IMR-90 (cell line): ENCODE measurements at regions not wholly inside any gene's neighbourhood (a gene's known extent, or its start where the extent isn't known, plus 50 kb on each side); places are given as distances from the start of the nearest gene placed in this dataset.

Experiments
- ATAC-seq: fragments of 200-7000 bp; cut with Tn5 transposase; 2 replicates; pipeline ENCODE4 v1.9.1; 2020; ENCODE audit warnings: low read depth, mild to moderate bottlenecking, moderate library complexity
- BruUV-seq: library from RNA; stranded (reverse); fragments of 400-500 nt; replicated peaks from 2 replicates; lab custom pipeline; 2021; lab: Mats Ljungman, UMichigan
- CTCF ChIA-PET: fragments of 300-600 bp; formaldehyde crosslinking; extraction: SDS; loops from one replicate; lab custom pipeline; 2021; ENCODE audit warnings: antibody characterized with exemption; lab: Yijun Ruan, JAX
- POLR2A ChIA-PET: fragments of 300-600 bp; sonication (Branson Sonifier 250); formaldehyde crosslinking; loops from one replicate; lab custom pipeline; 2022; ENCODE audit warnings: antibody characterized with exemption; ENCODE audit not compliant: unreplicated experiment; lab: Charles Lee
- DNase-seq: peaks from one replicate; pipeline ENCODE4 v3.0.0; 2013
- H2AFZ ChIP-seq: replicated peaks from 2 replicates; pipeline ENCODE3; 2013; ENCODE audit warnings: low read length, mild to moderate bottlenecking; ENCODE audit not compliant: poor library complexity
- H2AK5ac ChIP-seq: 2 replicates; pipeline ENCODE4 v1.6.1; 2013; ENCODE audit warnings: low read depth, low read length, inconsistent platforms
- H2AK9ac ChIP-seq: replicated peaks from 2 replicates; pipeline ENCODE3; 2013; ENCODE audit warnings: mild to moderate bottlenecking, low read depth, low read length, moderate library complexity; ENCODE audit not compliant: poor library complexity
- H2BK120ac ChIP-seq: 2 replicates; pipeline ENCODE4 v1.6.1; 2013; ENCODE audit warnings: low read depth, low read length, inconsistent platforms
- H2BK15ac ChIP-seq: 3 replicates; pipeline ENCODE4 v1.6.1; 2013; ENCODE audit warnings: low read depth, low read length, inconsistent platforms
- H2BK20ac ChIP-seq: 2 replicates; pipeline ENCODE4 v1.6.1; 2013; ENCODE audit warnings: low read depth, mild to moderate bottlenecking, inconsistent platforms, low read length, moderate library complexity
- H2BK5ac ChIP-seq: 2 replicates; pipeline ENCODE4 v1.6.1; 2013; ENCODE audit warnings: mild to moderate bottlenecking, low read depth, low read length, inconsistent platforms; ENCODE audit not compliant: poor library complexity, severe bottlenecking
- H3K14ac ChIP-seq: replicated peaks from 2 replicates; pipeline ENCODE4 v1.6.1; 2013; ENCODE audit warnings: low read depth, low read length, inconsistent platforms
- H3K18ac ChIP-seq: 2 replicates; pipeline ENCODE4 v1.6.1; 2013; ENCODE audit warnings: low read depth, low read length, control low read depth
- H3K23ac ChIP-seq: 2 replicates; pipeline ENCODE4 v1.6.1; 2013; ENCODE audit warnings: low read depth, low read length, inconsistent platforms
- H3K27ac ChIP-seq: 2 replicates; pipeline ENCODE4 v1.5.1; 2013; ENCODE audit warnings: mild to moderate bottlenecking, control low read depth, low read length; ENCODE audit not compliant: insufficient read depth
- H3K27me3 ChIP-seq: 2 replicates; pipeline ENCODE4 v1.6.1; 2013; ENCODE audit warnings: low read length; ENCODE audit not compliant: control insufficient read depth, insufficient read depth
- H3K36me3 ChIP-seq: 2 replicates; pipeline ENCODE4 v1.6.1; 2013; ENCODE audit warnings: low read length, mixed read lengths; ENCODE audit not compliant: control insufficient read depth, insufficient read depth
- H3K4ac ChIP-seq: 2 replicates; pipeline ENCODE4 v1.6.1; 2013; ENCODE audit warnings: low read depth, low read length, inconsistent platforms
- H3K4me1 ChIP-seq: 2 replicates; pipeline ENCODE4 v1.6.1; 2013; ENCODE audit warnings: low read length, mixed read lengths; ENCODE audit not compliant: control insufficient read depth, insufficient read depth
- H3K4me2 ChIP-seq: 2 replicates; pipeline ENCODE4 v1.6.1; 2013; ENCODE audit warnings: low read depth, mild to moderate bottlenecking, control low read depth, low read length, moderate library complexity
- H3K4me3 ChIP-seq: 2 replicates; pipeline ENCODE4 v1.5.1; 2013; ENCODE audit warnings: low read depth, mild to moderate bottlenecking, control low read depth, low read length, moderate library complexity; ENCODE audit not compliant: insufficient read depth
- H3K56ac ChIP-seq: 2 replicates; pipeline ENCODE4 v1.6.1; 2013; ENCODE audit warnings: low read length, inconsistent platforms; ENCODE audit not compliant: insufficient read depth; ENCODE audit errors: extremely low read depth
- H3K79me1 ChIP-seq, 2 experiments: 2 replicates each; pipeline ENCODE4 v1.6.1; 2013; ENCODE audit warnings: low read length in 2 of 2, inconsistent platforms in 1 of 2, low read depth in 1 of 2
- H3K9ac ChIP-seq: 2 replicates; pipeline ENCODE4 v1.6.1; 2013; ENCODE audit warnings: low read depth, low read length, control low read depth
- H3K9me1 ChIP-seq: 2 replicates; pipeline ENCODE4 v1.6.1; 2013; ENCODE audit warnings: low read length, inconsistent platforms; ENCODE audit not compliant: insufficient read depth
- H3K9me3 ChIP-seq: 2 replicates; pipeline ENCODE4 v1.6.1; 2013; ENCODE audit warnings: low read length; ENCODE audit not compliant: control insufficient read depth, insufficient read depth
- H4K20me1 ChIP-seq: 2 replicates; pipeline ENCODE4 v1.6.1; 2013; ENCODE audit warnings: low read length, inconsistent platforms; ENCODE audit not compliant: insufficient read depth
- H4K5ac ChIP-seq: 2 replicates; pipeline ENCODE4 v1.6.1; 2013; ENCODE audit warnings: mild to moderate bottlenecking, low read depth, low read length, control low read depth
- H4K8ac ChIP-seq, 2 experiments: 2 replicates each; pipeline ENCODE4 v1.6.1; 2013; ENCODE audit warnings: low read depth in 2 of 2, low read length in 2 of 2, control low read depth in 1 of 2, inconsistent platforms in 1 of 2
- H4K91ac ChIP-seq: 2 replicates; pipeline ENCODE4 v1.6.1; 2013; ENCODE audit warnings: low read depth, low read length, inconsistent platforms; ENCODE audit not compliant: insufficient read depth
- CEBPB ChIP-seq: IDR thresholded peaks from 2 replicates; pipeline ENCODE4 v1.6.1; 2012; ENCODE audit warnings: low read depth, low read length, improper control_type of control experiment
- CHD1 ChIP-seq: IDR thresholded peaks from 2 replicates; pipeline ENCODE4 v1.6.1; 2012; ENCODE audit warnings: low read depth, low read length, improper control_type of control experiment
- CTCF ChIP-seq: conservative IDR thresholded peaks from 2 replicates; pipeline ENCODE4 v1.5.1; 2012; ENCODE audit warnings: mild to moderate bottlenecking, low read depth, low read length, improper control_type of control experiment
- ELK1 ChIP-seq: fragments of 150-350 bp; IDR thresholded peaks from 2 replicates; pipeline ENCODE4 v1.6.1; 2016; ENCODE audit warnings: low read depth, mild to moderate bottlenecking, low read length, moderate library complexity, borderline replicate concordance
- FOS ChIP-seq: fragments of 150-350 bp; IDR thresholded peaks from 2 replicates; pipeline ENCODE4 v1.6.1; 2016; ENCODE audit warnings: low read depth, low read length
- MAFK ChIP-seq: IDR thresholded peaks from 2 replicates; pipeline ENCODE4 v1.6.1; 2012; ENCODE audit warnings: low read depth, low read length, improper control_type of control experiment
- MAZ ChIP-seq: IDR thresholded peaks from 2 replicates; pipeline ENCODE4 v1.6.1; 2012; ENCODE audit warnings: low read depth, mild to moderate bottlenecking, low read length, improper control_type of control experiment, moderate library complexity, borderline replicate concordance
- MXI1 ChIP-seq: IDR thresholded peaks from 2 replicates; pipeline ENCODE4 v1.6.1; 2012; ENCODE audit warnings: low read depth, mild to moderate bottlenecking, low read length, moderate library complexity, borderline replicate concordance
- NFE2L2 ChIP-seq: fragments of 150-350 bp; IDR thresholded peaks from 2 replicates; pipeline ENCODE4 v1.6.1; 2016; ENCODE audit warnings: low read depth, mild to moderate bottlenecking, low read length
- POLR2A ChIP-seq: IDR thresholded peaks from 2 replicates; pipeline ENCODE4 v1.6.1; 2012; ENCODE audit warnings: mild to moderate bottlenecking, low read depth, low read length
- RCOR1 ChIP-seq: IDR thresholded peaks from 2 replicates; pipeline ENCODE4 v1.6.1; 2012; ENCODE audit warnings: mild to moderate bottlenecking, low read length, improper control_type of control experiment; ENCODE audit not compliant: insufficient replicate concordance
- RFX5 ChIP-seq: IDR thresholded peaks from 2 replicates; pipeline ENCODE4 v1.8.0; 2012; ENCODE audit warnings: low read depth, mild to moderate bottlenecking, low read length, moderate library complexity
- SMC3 ChIP-seq: fragments of 150-350 bp; IDR thresholded peaks from 2 replicates; pipeline ENCODE4 v1.6.1; 2016; ENCODE audit warnings: low read depth, mild to moderate bottlenecking, antibody characterized with exemption, low read length, moderate library complexity
- USF2 ChIP-seq: fragments of 150-350 bp; IDR thresholded peaks from 2 replicates; pipeline ENCODE4 v1.6.1; 2017; ENCODE audit warnings: mild to moderate bottlenecking, antibody characterized with exemption, low read length, low read depth
- WGBS, 2 experiments: methylation state at CpG; one replicate each; pipeline versions ENCODE4 v1.1.5 to v1.1.7; 2013; ENCODE audit warnings: missing lambda C conversion rate in 2 of 2; ENCODE audit not compliant: insufficient read length in 1 of 2; ENCODE audit errors: extremely low coverage in 2 of 2; 5-methylcytosine and 5-hydroxymethylcytosine counted together
- dilution Hi-C: fragments of 300-500 bp; cut with HindIII; formaldehyde crosslinking; loops from one replicate; pipeline ENCODE4 v1.14.3; 2018; ENCODE audit warnings: low sequenced_read_pairs; ENCODE audit not compliant: unreplicated experiment
- in situ Hi-C: fragments of 300-500 bp; cut with MboI; formaldehyde crosslinking; loops from 3 replicates; pipeline ENCODE4 v1.14.3; 2019; ENCODE audit warnings: low sequenced_read_pairs, inconsistent platforms, mixed read lengths
- intact Hi-C: fragments of 100-400 bp; cut with micrococcal nuclease; formaldehyde crosslinking; loops from 2 replicates; pipeline ENCODE4 v1.10.0; 2022

- no peak overlapping the region for H3K14ac ChIP-seq
- no peaks in the 10 kb centered on the region for H3K9me3 ChIP-seq
- H2BK5ac ChIP-seq: no peak overlapping the region
- no peak overlapping the region for H3K4me2 ChIP-seq
- no peak for TF ChIP-seq MAZ
- no peak for TF ChIP-seq USF2
- no peak for TF ChIP-seq MXI1
- no peak for TF ChIP-seq ELK1
- TF ChIP-seq CEBPB: no peak
- TF ChIP-seq RFX5: no peak
- TF ChIP-seq CHD1: no peak
- no peak for TF ChIP-seq MAFK
- TF ChIP-seq NFE2L2: no peak
- TF ChIP-seq RCOR1: no peak
- no peak for TF ChIP-seq CTCF
- TF ChIP-seq SMC3: no peak
- no peak for TF ChIP-seq FOS
- no peak for TF ChIP-seq POLR2A
- no peak overlapping the region for H3K56ac ChIP-seq
- H3K4me1 ChIP-seq: peaks cover 7% of the 10 kb centered on the region; the same call in 1 of the 2 replicates
- ChIA-PET CTCF (interaction anchor here (1.0 kb wide), 1 partner anchor 9 kb away, joined by 4 read pairs; no protein-coding TSS in a partner anchor), POLR2A (no interaction called here)
- H2AK5ac ChIP-seq: no peak overlapping the region
- H2BK120ac ChIP-seq: no peak overlapping the region
- no peaks in the 10 kb centered on the region for H4K20me1 ChIP-seq
- H3K23ac ChIP-seq: no peak overlapping the region
- H4K5ac ChIP-seq: no peak overlapping the region
- in situ Hi-C loops: no loop called here
- H3K9ac ChIP-seq: no peak overlapping the region
- no CpG with 5 or more reads among the region's 4 CpGs for WGBS, 2 experiments
- no peaks in the 10 kb centered on the region for H3K27me3 ChIP-seq
- H2AK9ac ChIP-seq: no peak overlapping the region
- intact Hi-C loops: no loop called here
- H3K79me1 ChIP-seq: no peaks in the 10 kb centered on the region; a peak in 1 of 4 replicates
- no peak overlapping the region for H2BK15ac ChIP-seq
- no TSS peak for BruUV-seq
- dilution Hi-C loops: no loop called here
- H4K91ac ChIP-seq: no peak overlapping the region
- ATAC-seq (no peak), DNase-seq (no peak)
- H3K36me3 ChIP-seq: no peaks in the 10 kb centered on the region
- H3K4ac ChIP-seq: no peak overlapping the region
- H3K9me1 ChIP-seq: peaks cover 6% of the 10 kb centered on the region; the same call in 1 of the 2 replicates
- no peak overlapping the region for H2BK20ac ChIP-seq
- no peak overlapping the region for H4K8ac ChIP-seq
- no peak overlapping the region for H3K27ac ChIP-seq
- no peak overlapping the region for H2AFZ ChIP-seq
- H3K4me3 ChIP-seq: no peak overlapping the region
- H3K18ac ChIP-seq: no peak overlapping the region
Observed at GRCh38 chr11:33560729-33561128, 139.9 kb downstream of the C11orf91 start.
